B cell (primary cell): ENCODE measurements at regions not wholly inside any gene's neighbourhood (a gene's known extent, or its start where the extent isn't known, plus 50 kb on each side); places are given as distances from the start of the nearest gene placed in this dataset.

ENCODE experiments used
- CTCF ChIP-seq: fragments of 200-600 bp; IDR thresholded peaks from one replicate; pipeline ENCODE4 v1.8.0; 2022; ENCODE audit warnings: antibody characterized with exemption, mild to moderate bottlenecking
- EZH2 ChIP-seq: IDR thresholded peaks from 2 replicates; pipeline ENCODE4 v1.6.1; 2012; ENCODE audit warnings: borderline replicate concordance, low read depth, mild to moderate bottlenecking, moderate library complexity, low read length; ENCODE audit not compliant: insufficient read depth, poor library complexity, severe bottlenecking

- no peak for TF ChIP-seq CTCF
- no peak for TF ChIP-seq EZH2
These were observed 917.5 kb upstream of the GOT2 start for GRCh38 chr16:59651662-59652061.
